Neutrophil (primary cell): ENCODE measurements at regions not wholly inside any gene's neighbourhood (a gene's known extent, or its start where the extent isn't known, plus 50 kb on each side); places are given as distances from the start of the nearest gene placed in this dataset.
"Not testable (repeated sequence)": the region's sequence is repeated elsewhere in the genome, so short reads cannot be mapped to it uniquely, and the experiment has no call there.

Experiments
- H3K27ac ChIP-seq: fragments of 200-600 bp; sonication (generic); 2 replicates; pipeline ENCODE4 v1.5.1; 2016; ENCODE audit warnings: mild to moderate bottlenecking, moderate library complexity
- H3K27me3 ChIP-seq: fragments of 200-600 bp; sonication (generic); 2 replicates; pipeline ENCODE4 v1.6.0; 2016; ENCODE audit warnings: mild to moderate bottlenecking
- H3K36me3 ChIP-seq: fragments of 200-600 bp; sonication (generic); 2 replicates; pipeline ENCODE4 v1.5.1; 2017
- H3K4me1 ChIP-seq, 2 experiments: fragments of 200-600 bp in 1 of 2; sonication (generic) in 1 of 2; 1 replicate in 1 of 2; 2 replicates in 1 of 2; pipeline versions ENCODE4 v1.5.1 to v1.6.1; 2013 to 2016; ENCODE audit warnings: low read depth in 1 of 2, low read length in 1 of 2, mild to moderate bottlenecking in 1 of 2, moderate library complexity in 1 of 2; ENCODE audit not compliant: control insufficient read depth in 1 of 2, insufficient read depth in 1 of 2
- H3K4me3 ChIP-seq, 2 experiments: fragments of 200-600 bp in 1 of 2; sonication (generic) in 1 of 2; 1 replicate in 1 of 2; 2 replicates in 1 of 2; pipeline ENCODE4 v1.5.1; 2013 to 2016; ENCODE audit warnings: low read depth in 1 of 2, low read length in 1 of 2, mild to moderate bottlenecking in 1 of 2, moderate library complexity in 1 of 2
- H3K9me3 ChIP-seq: fragments of 200-600 bp; sonication (generic); 2 replicates; pipeline ENCODE4 v1.5.1; 2016
- TF ChIP-seq, protein P1 (sequence below): fragments of 200-600 bp; sonication (generic); IDR thresholded peaks from 2 replicates; pipeline ENCODE4 v1.5.1; 2016; ENCODE audit warnings: antibody characterized with exemption

DNA sequence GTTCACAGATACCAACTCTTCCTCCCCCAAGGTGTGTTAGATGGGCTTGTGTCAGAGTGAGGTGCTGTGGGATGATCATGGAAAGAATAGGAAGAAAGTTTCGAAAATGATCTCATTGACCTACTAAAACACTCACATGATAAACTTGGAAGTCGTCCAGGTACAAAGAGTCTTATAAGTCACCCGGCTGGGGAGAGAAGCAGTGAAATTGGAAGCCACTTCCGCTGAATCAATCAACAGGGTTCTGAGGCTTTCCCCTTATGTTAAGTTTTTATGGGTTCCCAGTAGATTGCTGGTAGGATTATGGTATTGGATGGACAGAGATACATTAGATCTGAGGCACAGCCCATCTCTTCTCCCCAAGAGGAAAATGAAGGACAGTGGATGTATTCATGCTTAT lies 218.8 kb upstream of the MSX2 start:
- Histone ChIP-seq H3K36me3 (no peaks in the 10 kb centered on the region), H3K27me3 (peaks cover 10% of the 10 kb centered on the region), H3K4me3 (no peak overlapping the region), H3K9me3 (no peaks in the 10 kb centered on the region), H3K4me1 (no peaks in the 10 kb centered on the region), H3K27ac (no peak overlapping the region)
- TF ChIP-seq, protein P1, sequence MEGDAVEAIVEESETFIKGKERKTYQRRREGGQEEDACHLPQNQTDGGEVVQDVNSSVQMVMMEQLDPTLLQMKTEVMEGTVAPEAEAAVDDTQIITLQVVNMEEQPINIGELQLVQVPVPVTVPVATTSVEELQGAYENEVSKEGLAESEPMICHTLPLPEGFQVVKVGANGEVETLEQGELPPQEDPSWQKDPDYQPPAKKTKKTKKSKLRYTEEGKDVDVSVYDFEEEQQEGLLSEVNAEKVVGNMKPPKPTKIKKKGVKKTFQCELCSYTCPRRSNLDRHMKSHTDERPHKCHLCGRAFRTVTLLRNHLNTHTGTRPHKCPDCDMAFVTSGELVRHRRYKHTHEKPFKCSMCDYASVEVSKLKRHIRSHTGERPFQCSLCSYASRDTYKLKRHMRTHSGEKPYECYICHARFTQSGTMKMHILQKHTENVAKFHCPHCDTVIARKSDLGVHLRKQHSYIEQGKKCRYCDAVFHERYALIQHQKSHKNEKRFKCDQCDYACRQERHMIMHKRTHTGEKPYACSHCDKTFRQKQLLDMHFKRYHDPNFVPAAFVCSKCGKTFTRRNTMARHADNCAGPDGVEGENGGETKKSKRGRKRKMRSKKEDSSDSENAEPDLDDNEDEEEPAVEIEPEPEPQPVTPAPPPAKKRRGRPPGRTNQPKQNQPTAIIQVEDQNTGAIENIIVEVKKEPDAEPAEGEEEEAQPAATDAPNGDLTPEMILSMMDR = no peak

DNA sequence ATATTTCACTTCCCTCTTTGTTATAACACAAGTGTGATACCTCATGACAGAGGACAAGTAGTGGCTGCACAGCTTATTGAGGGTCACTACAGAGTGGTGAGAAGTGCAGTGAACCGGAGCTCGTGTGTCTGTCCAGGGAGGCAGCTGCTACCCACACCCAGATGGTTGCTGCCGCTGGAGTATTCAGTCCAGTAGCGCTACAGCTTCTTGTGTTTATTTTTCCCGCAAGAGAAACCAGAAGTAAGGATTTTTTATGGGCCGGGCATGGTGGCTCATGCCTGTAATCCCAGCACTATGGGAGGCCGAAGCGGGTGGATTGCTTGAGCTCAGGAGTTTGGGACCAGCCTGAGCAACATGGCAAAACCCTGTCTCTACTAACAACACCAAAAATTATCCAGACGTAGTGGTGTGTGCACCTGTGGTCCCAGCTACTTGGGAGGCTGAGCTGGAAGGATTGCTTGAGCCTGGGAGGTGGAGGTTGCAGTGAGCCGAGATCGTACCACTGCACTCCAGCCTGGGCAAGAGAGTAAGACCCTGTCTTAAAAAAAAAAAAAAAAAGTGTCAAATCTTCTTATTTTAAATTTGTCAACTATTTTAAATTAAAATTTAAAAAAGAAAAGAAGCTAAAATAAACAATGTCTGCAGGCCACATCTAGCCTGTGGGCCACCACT lies 213.5 kb upstream of the MSX2 start:
- not testable (repeated sequence) for H3K9me3 ChIP-seq, H3K27ac ChIP-seq, H3K36me3 ChIP-seq, H3K4me3 ChIP-seq, H3K4me1 ChIP-seq, H3K27me3 ChIP-seq

DNA sequence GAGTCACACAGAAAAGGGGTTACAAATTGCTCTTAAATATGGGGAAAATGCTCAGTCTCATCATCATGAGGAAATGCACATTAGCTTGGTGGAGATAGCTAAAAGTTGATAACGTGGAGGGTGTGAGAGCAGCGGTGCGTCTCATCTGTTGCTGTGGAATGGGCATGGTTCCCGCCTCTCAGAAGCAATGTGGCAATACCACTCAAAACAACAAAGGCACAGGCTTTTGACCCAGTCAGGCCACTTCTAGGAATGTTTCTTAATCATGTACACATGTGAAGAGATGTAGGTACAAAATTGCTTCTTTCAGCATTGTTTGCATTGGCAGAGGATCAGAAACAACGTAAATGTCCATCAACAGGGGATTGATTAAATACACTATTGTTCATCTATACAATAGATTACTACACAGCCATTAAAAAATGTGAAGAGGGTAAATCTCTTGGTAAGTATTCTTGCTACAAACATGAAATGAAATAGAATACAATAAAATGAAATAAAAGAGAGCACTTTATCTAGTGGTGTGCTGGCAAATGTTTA lies 212.6 kb upstream of the MSX2 start:
- H3K4me3 ChIP-seq = no peak overlapping the region
- TF ChIP-seq, protein P1 = no peak
- no peaks in the 10 kb centered on the region for H3K36me3 ChIP-seq
- H3K9me3 ChIP-seq = no peaks in the 10 kb centered on the region
- no peaks in the 10 kb centered on the region for H3K27me3 ChIP-seq
- H3K27ac ChIP-seq = no peak overlapping the region
- H3K4me1 ChIP-seq = no peaks in the 10 kb centered on the region

DNA sequence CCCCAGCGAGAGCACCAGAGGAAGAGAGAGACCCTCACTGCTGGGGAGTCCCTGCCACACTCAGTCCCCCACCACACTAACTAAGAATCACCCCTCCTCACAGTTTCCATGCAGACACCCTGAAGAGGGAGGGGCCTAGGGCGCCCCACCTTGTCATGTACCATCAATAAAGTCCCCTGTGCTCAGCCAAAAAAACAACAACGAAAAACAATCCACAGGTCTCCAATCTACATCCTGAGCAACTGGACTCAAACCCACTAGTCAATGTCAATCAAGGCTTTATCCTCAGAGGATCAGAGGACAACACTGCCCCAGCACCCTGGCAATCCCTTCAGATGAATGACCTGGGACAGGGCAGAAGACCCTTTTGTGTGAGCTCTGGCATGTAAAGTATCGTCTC lies 210.1 kb upstream of the MSX2 start:
- Histone ChIP-seq H3K27ac (no peak overlapping the region), H3K9me3 (no peaks in the 10 kb centered on the region), H3K27me3 (peaks cover 10% of the 10 kb centered on the region), H3K36me3 (no peaks in the 10 kb centered on the region), H3K4me1 (no peaks in the 10 kb centered on the region), H3K4me3 (no peak overlapping the region)
- TF ChIP-seq, protein P1 = no peak

DNA sequence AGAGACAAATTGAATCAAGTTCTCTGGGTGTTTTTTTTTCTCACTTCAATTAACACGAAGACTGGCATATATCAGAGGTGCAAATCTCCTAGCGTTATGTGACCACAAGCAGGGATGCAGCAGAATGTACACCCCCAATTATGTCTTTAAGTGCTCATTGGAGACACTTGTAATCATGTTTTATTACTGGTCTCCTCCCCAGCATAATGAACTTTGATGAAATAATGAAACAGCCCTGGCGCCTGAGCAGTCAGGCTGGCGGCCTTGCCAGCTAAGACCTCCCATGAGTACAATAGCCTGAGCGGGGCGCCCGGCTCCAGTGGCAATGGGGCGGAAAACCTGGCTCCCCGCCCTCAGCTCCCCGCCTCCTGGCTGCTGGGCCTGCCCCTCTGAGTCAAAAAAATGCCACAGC lies 209.4 kb upstream of the MSX2 start:
- TF ChIP-seq, protein P1 = no peak
- Histone ChIP-seq H3K27me3 (peaks cover 10% of the 10 kb centered on the region), H3K36me3 (no peaks in the 10 kb centered on the region), H3K4me3 (no peak overlapping the region), H3K9me3 (no peaks in the 10 kb centered on the region), H3K27ac (no peak overlapping the region), H3K4me1 (no peaks in the 10 kb centered on the region)

DNA sequence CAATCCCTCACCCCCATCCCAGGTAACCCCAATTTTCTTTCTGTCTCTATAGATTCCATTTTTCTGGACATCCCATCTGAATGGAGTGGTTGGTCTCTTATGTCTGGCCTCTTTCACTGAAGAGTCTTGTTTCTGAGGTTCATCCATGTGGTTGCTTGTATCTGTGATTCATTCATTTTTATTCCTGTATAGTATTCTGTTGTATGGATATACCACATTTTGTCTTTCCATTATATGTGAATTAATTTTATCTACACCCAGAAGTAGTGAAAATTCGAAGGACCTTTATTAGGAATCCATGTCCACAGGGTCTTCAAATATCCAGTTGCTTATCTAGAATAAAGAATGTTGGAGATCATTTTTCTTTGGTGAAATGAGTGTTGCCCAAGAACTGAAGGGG lies 207.6 kb upstream of the MSX2 start:
- TF ChIP-seq, protein P1 = no peak
- no peak overlapping the region for H3K27ac ChIP-seq
- H3K4me3 ChIP-seq = no peak overlapping the region
- no peaks in the 10 kb centered on the region for H3K4me1 ChIP-seq
- H3K27me3 ChIP-seq = peaks cover 10% of the 10 kb centered on the region
- H3K36me3 ChIP-seq = no peaks in the 10 kb centered on the region
- H3K9me3 ChIP-seq = no peaks in the 10 kb centered on the region
